NT2/D1 (cell line): ENCODE measurements at regions not wholly inside any gene's neighbourhood (a gene's known extent, or its start where the extent isn't known, plus 50 kb on each side); places are given as distances from the start of the nearest gene placed in this dataset.

Experiments
- SUZ12 ChIP-seq: IDR thresholded peaks from 2 replicates; pipeline ENCODE4 v1.6.1; 2011; ENCODE audit not compliant: insufficient read length, insufficient read depth; ENCODE audit errors: extremely low read depth
- YY1 ChIP-seq: IDR thresholded peaks from 2 replicates; pipeline ENCODE4 v1.6.1; 2011; ENCODE audit not compliant: insufficient read length, insufficient read depth
- ZNF274 ChIP-seq: IDR thresholded peaks from 2 replicates; pipeline ENCODE4 v1.6.1; 2011; ENCODE audit warnings: mild to moderate bottlenecking, low read depth, low read length

DNA sequence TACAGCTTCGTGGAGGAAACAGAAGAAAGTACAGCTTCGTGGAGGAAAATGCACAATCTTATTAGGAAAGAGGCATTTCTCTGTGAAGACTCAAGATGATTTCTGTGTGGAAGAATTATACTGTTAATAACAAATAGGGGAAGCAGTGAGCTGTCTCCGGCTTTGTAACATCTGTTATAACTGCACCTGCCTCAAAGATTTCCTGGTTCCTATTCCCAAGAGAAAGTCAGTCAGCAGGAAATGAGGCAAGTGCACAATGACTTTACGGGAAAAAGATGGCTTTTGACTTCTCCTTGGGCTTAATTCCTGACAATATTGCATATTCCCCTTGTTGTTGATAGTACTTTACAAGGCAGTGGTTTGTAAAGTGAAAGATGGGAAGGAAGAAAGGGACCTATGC lies 538.5 kb downstream of the BMP2 start:
- TF ChIP-seq YY1 (no peak), SUZ12 (no peak), ZNF274 (no peak)
